Right lobe of liver (tissue), 4 donors: ENCODE measurements at regions not wholly inside any gene's neighbourhood (a gene's known extent, or its start where the extent isn't known, plus 50 kb on each side); places are given as distances from the start of the nearest gene placed in this dataset.
"Not testable (repeated sequence)": the region's sequence is repeated elsewhere in the genome, so short reads cannot be mapped to it uniquely, and the experiment has no call there.

Source experiments
- CTCF ChIP-seq, 4 donors: fragments of 200-600 bp in 3 of 4; fragments of 450-650 bp in 1 of 4; IDR thresholded peaks; one replicate each; pipeline versions ENCODE4 v1.5.1 to v1.8.0; 2016 to 2022; ENCODE audit warnings: antibody characterized with exemption in 4 of 4, mild to moderate bottlenecking in 2 of 4
- POLR2A ChIP-seq: fragments of 450-650 bp; IDR thresholded peaks from one replicate; pipeline ENCODE4 v1.6.1; 2017; ENCODE audit warnings: antibody characterized with exemption, mild to moderate bottlenecking
- donor health status: DM: no; HTN: no; CAD: no.
- donor health status: DM: no; HTN: no; CAD: no.
- donor health status: DM: no; HTN: yes; CAD: no.

DNA sequence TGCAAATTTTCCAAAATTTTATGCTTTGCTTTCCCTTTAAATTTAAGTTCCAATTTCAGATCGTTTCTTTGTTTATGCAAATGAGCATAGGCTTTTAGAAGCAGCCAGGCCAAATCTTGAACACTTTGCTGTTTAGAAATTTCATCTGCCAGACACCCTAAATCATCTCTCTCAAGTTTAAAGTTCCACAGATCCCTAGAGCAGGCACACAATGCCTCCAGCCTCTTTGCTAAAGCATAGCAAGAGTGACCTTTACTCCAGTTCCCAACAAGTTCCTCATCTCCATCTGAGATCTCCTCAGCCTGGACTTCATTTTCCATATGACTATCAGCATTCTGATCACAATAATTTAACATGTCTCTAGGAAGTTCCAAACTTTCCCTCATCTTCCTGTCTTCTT lies 254.5 kb downstream of the DLL1 start:
- not testable (repeated sequence) for TF ChIP-seq CTCF (IDR thresholded peaks at IDR 0.05); POLR2A
